Activated CD4-positive, alpha-beta T cell treated with anti-CD3 and anti-CD28 coated beads, Interleukin-2, amount 50 U/mL, for 24 hours (primary cell): ENCODE measurements at regions not wholly inside any gene's neighbourhood (a gene's known extent, or its start where the extent isn't known, plus 50 kb on each side); places are given as distances from the start of the nearest gene placed in this dataset.

Source experiments
- DNase-seq, 2 donors: peaks; one replicate each; pipeline ENCODE4 v3.0.0-alpha.2; 2020; ENCODE audit warnings: low read depth in 1 of 2, low spot score in 1 of 2

DNA sequence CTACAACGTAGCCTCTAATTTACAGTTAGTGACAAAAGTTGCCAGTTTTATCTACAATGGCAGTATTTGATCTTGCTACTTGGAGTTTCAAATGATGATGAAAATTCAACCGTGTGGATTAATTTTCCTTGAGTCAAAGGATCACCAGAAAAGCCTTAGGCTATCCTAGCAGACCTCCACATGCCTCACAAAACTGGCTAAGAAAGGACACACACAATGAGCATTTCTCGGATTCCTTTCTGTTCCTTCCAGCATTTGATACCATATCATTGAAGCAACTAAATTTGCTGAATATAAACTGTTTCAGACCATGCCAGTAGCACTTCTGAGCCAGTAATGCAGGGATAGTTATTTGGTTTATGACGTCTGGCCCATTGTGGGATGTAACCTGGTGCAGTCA is 587.4 kb upstream of the MDFIC2 start:
- no peak for DNase-seq

DNA sequence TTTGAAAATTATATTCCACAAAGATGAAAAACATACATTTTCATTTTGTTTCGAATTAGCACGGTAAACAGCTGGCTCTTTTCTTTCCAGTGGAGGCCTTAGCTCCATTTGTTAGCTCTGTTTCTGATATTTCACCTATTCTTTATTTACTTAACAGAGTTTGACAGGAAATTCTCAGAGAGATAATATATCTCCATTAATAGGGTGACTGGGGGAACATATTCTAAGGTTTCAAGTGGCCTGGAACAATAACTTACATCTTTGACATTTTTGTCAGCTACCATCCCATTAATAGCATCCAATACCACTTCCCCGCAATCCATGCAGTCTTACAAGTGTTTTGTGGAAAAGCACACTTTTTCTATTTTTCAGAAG is 577.6 kb upstream of the MDFIC2 start:
- DNase-seq = no peak

DNA sequence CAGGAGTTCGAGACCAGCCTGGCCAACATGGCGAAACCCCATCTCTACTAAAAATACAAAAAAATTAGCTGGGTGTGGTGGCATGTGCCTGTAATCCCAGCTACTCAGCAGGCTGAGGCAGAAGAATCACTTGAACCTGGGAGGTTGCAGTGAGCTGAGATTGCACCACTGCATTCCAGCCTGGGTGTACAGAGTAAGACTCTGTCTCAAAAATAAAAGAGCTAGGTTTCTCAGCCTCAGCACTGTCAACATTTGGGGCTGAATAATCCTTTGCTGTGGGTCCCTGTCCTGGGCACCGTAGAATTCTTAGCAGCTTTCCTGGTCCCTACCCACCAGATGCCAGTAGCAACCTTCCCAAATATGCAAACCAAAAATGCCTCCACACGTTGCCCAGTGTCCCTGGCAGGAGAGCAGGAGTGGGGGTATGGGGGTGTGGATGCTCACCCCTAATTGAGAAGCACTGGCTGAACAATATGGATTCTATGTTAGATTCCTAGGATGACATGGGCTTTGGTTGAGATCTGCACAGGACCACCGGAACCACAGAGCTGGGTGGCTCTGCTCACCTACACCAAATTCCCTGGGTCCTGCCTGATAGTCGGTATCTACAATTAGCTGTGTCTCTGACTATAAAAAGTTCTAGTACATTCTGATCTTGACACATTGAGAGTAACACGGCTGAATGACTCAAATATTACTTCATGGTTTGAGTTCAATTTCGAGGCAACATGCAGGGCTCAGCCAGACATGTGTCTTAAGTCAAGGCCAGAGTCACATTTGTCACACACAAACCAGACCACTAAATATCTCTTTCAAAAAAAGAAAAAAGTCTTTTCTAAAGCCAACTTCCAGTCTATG is 577.0 kb upstream of the MDFIC2 start:
- DNase-seq = no peak

DNA sequence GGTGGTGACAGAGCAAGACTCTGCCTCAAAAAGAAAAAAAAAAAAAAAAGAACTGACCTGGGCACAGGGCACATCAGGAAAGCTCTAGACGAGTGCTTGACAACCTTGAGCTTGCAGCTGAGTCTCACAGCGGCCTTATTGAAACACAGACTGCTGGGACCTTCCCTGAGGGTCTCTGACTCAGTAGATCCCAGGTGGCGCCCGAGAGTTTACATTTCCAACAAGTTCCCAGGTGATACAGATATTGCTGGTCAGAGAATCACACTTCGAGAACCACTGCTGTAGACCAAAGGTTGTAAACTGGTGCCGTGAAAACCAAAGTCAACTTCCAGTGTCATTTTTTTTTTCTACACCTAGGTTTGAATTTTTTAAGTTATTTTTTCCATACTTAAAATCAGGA is 573.2 kb upstream of the MDFIC2 start:
- no peak for DNase-seq

DNA sequence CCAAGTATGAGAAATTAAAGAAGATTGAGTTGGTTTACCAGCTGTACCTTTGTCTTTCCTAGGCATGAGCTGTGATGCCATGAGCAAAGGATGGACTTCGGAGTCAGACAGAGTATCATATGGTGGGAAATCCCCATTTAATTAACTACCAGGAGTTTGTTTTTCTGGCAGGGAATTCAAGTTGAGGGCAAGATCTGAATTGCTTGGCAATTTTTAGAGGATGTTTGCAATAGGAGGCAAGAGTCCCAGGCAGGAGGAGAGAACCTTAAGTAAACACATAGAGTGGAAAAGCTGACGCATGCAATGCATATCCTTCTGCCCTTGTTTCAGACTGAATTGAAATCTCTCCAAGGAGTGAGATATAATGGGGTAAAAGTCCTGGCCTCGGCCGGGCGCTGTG is 569.7 kb upstream of the MDFIC2 start:
- no peak for DNase-seq

DNA sequence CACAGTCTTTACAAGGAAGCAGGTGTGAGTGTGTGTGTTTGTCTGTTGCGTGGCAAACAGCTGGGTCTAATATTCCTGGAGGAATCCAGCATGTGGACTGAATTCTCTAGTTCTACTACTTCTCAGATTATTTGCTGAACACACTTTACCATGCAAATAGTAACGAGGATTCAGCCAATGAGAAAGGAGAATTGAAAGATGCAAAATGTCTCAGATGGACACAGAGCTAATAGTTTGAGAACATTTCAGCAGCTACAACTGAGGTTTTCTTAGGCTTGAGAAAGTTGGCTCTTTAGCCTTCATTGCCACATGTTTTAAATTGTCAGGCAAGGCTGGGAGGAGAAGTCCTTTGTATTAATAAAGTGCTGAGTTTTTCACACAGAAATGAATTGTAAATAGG is 568.0 kb upstream of the MDFIC2 start:
- no peak for DNase-seq

DNA sequence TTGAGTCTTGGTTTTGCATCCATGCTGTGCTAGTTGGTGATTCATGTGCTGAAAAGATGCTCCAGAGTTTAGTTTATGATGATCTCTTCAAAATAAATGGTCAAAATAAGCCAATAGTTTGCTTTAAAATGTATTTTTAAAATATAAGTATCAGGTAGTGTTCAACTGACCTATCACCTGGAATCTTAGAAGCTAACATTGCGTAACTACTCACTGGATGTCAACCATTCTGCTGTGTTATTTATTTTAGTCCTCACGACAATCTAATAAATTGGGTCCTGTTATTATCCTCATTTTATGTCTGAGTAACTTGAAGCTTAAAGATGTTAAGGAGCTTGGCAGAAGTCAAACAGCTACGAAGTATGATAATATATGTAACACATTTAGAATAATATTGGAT is 563.7 kb upstream of the MDFIC2 start:
- no peak for DNase-seq

DNA sequence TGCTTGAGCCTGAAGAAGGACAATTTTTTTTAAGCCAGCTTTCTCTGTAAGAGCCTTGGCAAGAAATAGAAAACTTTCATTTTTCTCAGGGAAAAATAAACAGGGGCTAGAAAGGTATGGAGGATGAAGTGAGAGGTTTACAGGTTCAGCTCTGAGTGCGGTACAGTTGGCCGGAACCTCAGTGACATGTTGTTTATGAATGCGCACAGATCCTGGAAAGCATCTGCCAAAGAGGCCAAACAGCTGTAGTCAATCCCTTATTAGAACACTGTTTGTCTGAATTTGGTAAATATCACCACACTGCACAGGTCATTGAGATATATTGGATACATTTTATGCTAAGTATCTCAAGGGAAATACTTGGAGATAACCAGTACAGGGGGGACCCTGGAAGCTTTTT is 561.8 kb upstream of the MDFIC2 start:
- DNase-seq = no peak

DNA sequence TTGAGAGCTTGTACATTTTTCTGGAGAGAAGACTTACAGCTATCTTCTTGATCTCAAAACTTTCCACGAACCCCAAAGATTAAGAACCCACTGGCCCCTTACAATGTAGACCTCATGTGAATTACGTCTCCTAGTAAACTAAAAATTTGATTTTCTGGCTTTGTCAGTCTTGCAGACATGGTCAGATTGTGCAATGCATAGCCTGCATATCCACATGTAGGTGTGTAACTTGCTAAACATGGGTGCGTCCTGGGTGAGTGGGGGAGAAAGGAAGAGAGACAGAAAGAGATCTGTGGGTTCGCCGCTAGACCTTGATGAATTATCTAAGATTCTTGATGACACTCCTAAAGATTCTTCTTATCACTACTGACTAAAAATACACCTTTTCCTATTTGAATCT is 561.2 kb upstream of the MDFIC2 start:
- DNase-seq = no peak

DNA sequence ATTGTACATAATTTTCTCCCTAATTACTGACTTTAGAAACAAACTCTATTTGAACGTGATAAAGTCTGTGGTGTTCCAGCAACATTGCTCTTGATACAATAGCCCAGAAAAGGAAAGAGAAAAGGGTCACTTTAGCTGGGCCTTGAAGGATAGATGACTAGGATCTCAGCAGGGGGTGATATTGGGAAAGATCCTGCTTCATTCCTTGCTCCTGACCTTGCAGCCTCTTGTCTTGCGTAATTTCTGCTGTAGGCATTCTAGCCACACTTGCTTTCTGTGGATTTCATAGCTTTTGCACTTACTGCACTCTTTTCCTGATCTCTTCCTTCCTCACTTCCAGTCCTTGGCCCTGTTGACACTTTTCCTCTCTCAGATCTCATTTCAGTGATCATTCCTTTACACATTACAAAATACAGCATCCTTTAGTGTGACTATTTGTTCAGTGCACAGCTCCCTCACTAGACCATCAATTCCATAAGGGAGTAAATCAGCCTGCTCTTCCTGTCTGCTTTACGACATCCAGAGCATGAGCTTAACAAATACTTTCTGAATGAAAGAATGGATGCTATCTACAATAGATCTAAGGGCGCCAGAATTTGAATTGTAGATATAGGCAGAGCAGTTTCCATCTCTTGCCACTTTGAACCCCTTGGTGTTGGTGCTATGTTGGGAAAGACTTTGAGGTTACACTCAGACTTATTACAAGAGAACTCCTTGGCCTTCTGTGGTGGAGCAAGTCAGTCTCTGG is 559.6 kb upstream of the MDFIC2 start:
- DNase-seq = no peak

DNA sequence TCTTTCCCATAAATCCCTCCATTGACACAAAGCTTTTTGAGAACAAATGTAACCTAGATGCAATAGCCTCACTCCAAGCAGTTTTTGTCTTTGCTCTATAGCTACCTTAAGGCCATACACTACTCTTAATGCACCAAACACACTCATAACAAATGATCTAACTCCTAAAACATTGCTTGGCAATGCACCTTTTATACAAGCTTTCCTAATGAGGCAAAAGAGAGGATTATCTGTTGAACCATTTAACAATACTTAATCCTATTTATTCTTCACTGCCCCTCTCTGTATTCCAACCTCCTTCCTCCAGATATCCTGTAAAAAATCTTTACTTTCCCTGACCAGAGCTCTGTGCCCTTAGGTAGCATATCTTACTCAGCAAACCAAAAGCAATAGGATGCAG is 558.1 kb upstream of the MDFIC2 start:
- DNase-seq = no peak

DNA sequence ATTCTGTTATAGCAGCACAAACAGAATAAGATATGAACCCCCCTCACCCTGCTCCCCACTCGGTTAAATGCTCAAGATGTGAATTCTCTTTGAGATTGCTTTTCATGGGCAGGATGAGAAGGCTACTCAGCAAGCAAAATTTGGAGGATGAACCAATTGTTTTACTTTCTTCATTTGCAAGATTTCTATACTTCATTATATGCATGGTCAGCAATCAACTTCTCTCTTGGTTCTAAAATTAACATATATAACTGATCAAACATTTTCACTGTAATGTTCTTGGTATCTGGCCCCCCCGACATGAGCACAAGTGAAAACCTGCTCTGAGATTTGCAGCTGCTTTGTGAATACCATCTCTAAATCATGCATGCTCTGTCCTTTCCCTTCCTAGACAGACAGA is 556.1 kb upstream of the MDFIC2 start:
- DNase-seq = no peak

DNA sequence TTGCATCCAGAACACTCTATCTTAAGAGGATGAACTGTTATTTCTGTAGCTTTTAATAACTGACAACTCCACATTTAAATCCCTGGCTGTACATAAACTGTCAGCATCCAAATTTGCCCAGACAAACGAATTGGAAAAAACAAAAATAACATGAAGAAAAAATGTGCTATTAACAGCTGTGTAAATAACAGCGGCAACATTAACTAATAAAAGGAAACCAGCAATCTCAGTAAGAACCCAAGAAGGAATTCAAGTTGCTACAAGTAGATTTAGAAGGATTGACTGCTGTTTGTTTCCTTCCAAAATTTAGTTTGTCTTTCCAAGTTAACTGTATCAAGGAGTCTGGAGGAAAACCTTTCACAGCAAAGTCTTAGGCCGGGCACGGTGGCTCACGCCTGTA is 550.6 kb upstream of the MDFIC2 start:
- no peak for DNase-seq

DNA sequence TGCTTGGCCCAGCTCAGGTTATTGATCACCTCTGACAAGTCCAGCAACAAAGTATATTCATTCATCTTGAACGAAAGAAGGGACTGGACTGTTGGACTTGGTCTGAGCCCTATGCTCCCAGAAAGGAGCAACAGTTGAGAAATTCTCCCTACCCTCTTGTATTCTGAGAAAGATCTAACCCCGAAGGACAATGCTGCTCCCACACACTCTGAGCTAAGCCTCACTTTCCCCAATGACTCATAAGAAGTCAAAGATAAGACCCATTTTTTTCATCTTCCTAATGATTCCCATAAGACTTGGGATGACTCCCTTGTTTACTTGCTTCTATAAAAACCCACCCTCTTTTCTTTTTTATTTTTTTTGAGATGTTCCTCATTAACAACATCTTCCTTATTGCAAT is 549.4 kb upstream of the MDFIC2 start:
- no peak for DNase-seq

DNA sequence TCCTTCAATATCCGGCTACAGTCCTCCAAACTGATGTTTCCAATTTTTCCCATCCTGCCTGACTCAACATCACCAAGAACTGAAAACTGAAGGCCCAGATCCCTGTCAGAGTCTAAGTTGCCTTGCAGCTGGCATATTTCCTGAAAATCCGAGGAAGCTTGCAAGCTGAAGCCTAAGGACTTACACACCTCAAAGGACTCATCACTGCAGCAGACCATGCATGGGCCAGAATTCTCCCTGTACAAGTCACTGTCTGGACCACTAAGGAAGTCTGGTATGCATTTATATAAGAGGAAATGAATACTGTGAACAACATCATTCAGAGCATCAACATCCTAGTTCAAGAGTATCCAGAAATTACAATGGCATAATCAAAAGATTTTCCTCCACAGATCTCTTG is 548.8 kb upstream of the MDFIC2 start:
- DNase-seq = no peak

DNA sequence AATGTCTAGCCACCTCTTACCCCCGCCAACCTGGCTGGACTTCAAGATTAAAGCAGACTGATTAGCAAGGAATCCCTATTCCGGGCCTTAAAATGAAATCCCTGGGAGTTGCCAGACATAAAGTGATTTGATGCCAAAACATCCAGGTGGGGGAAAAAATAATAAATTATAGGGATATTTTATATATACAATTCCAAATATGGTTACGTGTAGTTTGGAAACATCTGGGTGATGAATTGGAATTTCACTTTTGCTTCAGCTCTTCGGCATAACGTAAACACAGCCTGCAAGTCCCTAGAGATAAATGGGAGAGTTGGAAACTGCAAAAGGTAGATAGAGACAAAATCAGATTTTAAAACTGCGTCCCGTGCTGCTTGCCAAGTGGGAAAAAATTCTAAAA is 545.5 kb upstream of the MDFIC2 start:
- no peak for DNase-seq

DNA sequence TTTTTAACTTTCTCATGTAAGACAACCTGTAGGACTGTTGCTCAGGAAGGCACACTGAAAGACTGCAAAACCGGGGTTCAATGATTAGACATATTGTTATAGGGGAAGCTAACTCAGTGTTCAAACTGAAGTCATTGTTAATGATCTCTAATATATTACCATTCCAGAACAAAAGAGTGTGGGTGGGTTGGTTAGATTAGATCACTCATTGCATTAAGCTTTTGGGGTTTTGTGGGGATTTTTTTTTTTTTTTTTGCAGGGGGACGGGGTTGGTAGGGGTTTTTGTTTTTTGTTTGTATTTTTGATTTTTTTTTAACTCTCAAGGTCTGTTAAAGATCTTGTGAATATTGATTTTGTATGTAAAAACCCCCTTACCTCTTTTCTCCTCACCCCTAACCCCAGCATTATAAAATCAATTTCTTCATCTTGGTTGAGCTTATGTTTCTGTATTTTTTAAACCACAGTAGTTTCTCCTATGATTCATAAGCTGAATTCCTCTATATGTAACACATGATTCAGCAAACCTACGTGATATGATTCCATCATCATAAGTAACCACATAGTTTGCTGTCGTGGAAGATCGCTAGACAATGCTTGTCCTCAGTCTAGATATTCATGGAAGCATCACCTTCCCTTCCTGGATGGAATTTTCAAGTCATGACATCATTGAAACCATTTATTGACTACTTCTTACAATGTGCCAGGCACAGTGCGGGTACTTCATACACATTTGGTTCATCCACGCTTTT is 544.1 kb upstream of the MDFIC2 start:
- no peak for DNase-seq

DNA sequence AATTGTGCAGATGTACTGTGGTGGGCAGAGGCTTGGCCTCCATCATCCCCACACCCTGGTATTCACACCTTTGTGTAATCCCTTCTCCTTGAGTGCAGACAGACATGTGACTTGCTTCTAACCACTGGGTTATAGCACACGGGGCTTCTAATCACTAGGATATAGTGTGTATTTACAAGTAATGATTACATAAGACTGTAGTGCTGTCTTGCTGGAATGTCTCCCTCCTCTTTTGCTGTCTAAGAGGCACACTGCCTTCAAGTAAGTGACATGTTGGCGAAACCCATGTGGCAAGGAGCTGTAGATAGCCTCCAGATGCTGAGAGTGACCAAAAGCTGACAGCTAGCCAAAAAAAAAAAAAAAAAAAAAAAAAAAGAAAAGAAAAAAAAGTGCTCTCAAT is 542.7 kb upstream of the MDFIC2 start:
- DNase-seq = no peak

DNA sequence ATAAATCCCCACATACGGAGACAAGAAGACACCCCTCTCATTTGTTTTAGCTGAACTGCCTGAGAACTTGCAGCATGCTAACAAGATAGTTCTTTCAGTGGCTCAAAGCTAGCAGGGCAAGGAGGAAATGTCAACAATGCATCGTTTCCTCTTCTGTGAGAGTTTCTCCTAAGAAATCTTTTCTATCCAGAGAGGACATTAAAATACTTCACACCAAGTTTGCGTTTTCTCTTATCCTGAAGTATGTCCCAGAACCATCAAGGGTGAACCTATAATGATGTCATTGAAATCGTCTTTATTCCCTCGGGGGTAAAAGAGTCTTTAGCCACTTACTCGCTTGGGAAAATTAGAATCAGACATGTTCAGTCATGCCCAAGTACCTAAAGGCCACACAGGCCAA is 541.7 kb upstream of the MDFIC2 start:
- no peak for DNase-seq

DNA sequence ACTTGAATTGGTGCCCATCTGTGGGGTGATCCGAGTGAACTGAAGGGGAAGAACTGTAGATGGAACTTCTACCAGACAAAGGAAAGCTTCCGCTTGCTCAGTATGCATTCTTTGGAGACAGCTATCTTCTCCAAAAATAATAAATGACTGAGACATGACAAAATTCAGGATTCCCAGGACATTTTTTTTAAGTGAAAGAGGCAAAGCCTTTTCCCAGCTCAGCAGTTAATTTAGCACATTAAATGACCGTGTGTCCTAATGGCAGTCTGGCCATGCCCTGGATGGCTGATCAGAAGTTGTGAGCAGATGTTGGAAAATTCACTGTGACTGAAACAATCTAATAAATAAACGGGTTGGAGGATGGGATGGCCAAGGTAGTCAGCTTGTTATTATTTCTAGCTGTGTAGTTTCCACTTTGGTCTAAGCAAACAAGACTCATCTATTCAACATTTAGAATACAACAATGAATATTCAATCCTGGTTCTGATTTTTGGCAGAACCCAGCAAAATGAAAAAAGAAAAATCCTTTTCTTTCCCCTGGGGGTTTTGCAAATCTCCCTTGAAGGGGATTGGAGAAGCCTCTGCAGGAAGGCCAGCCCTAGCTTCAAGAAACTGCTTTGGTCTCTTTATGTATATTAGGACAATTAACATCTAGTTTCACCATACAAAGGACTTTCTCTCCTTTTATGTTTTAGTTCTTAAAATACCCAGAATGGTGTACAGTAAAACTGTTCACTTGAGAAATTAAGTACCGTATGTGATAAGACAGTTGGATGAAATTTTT is 540.9 kb upstream of the MDFIC2 start:
- no peak for DNase-seq
